Peyer's patch (tissue), 4 donors: ENCODE measurements at regions not wholly inside any gene's neighbourhood (a gene's known extent, or its start where the extent isn't known, plus 50 kb on each side); places are given as distances from the start of the nearest gene placed in this dataset.

Source experiments
- CTCF ChIP-seq, 6 experiments: fragments of 450-650 bp in 4 of 6; fragments of 200-600 bp in 2 of 6; sonication (generic) in 1 of 6; IDR thresholded peaks; one replicate each; pipeline ENCODE4 v1.5.1; 2017 to 2019; ENCODE audit warnings: antibody characterized with exemption in 6 of 6, mild to moderate bottlenecking in 3 of 6, moderate library complexity in 1 of 6
- POLR2A ChIP-seq, 2 donors: fragments of 450-650 bp; IDR thresholded peaks; one replicate each; pipeline ENCODE4 v1.5.1; 2017; ENCODE audit warnings: antibody characterized with exemption in 2 of 2, mild to moderate bottlenecking in 2 of 2, moderate library complexity in 2 of 2

GRCh38 chr9:115411993-115412452 is 294.1 kb upstream of the TNC start:
- no peak for TF ChIP-seq CTCF (IDR thresholded peaks at IDR 0.05)
- TF ChIP-seq POLR2A (IDR thresholded peaks at IDR 0.05), result no peak
